GM19238 (cell line): ENCODE measurements at regions not wholly inside any gene's neighbourhood (a gene's known extent, or its start where the extent isn't known, plus 50 kb on each side); places are given as distances from the start of the nearest gene placed in this dataset.
"Not testable (repeated sequence)": the region's sequence is repeated elsewhere in the genome, so short reads cannot be mapped to it uniquely, and the experiment has no call there.

Source experiments
- DNase-seq: peaks from one replicate; pipeline ENCODE4 v3.0.0; 2011; ENCODE audit warnings: low spot score; ENCODE audit not compliant: insufficient read length

- no peak for DNase-seq
These were observed 734.6 kb upstream of the SLITRK1 start for GRCh38 chr13:84616864-84617263.

- no peak for DNase-seq
These were observed 727.4 kb upstream of the SLITRK1 start for GRCh38 chr13:84609716-84610115.

- no peak for DNase-seq
These were observed 725.2 kb upstream of the SLITRK1 start for GRCh38 chr13:84607261-84608013.

- no peak for DNase-seq
These were observed 724.3 kb upstream of the SLITRK1 start for GRCh38 chr13:84606616-84607015.

GRCh38 chr13:84605927-84606326 is 723.7 kb upstream of the SLITRK1 start:
- DNase-seq = no peak

- no peak for DNase-seq
These were observed 709.2 kb upstream of the SLITRK1 start for GRCh38 chr13:84591444-84591843.

GRCh38 chr13:84590663-84591062 is 708.4 kb upstream of the SLITRK1 start:
- no peak for DNase-seq

GRCh38 chr13:84588023-84588422 is 705.7 kb upstream of the SLITRK1 start:
- no peak for DNase-seq

- DNase-seq = not testable (repeated sequence)
These were observed 697.6 kb upstream of the SLITRK1 start for GRCh38 chr13:84579901-84580300.

GRCh38 chr13:84574851-84575250 is 692.6 kb upstream of the SLITRK1 start:
- no peak for DNase-seq

GRCh38 chr13:84571264-84571663 is 689.0 kb upstream of the SLITRK1 start:
- no peak for DNase-seq

- no peak for DNase-seq
These were observed 688.6 kb upstream of the SLITRK1 start for GRCh38 chr13:84570831-84571230.

GRCh38 chr13:84569366-84569765 is 687.1 kb upstream of the SLITRK1 start:
- no peak for DNase-seq

- no peak for DNase-seq
These were observed 685.6 kb upstream of the SLITRK1 start for GRCh38 chr13:84567848-84568247.

GRCh38 chr13:84566780-84567179 is 684.5 kb upstream of the SLITRK1 start:
- no peak for DNase-seq

- DNase-seq = no peak
These were observed 681.3 kb upstream of the SLITRK1 start for GRCh38 chr13:84563611-84564010.

GRCh38 chr13:84553227-84553626 is 671.0 kb upstream of the SLITRK1 start:
- DNase-seq = no peak

GRCh38 chr13:84543962-84544361 is 661.7 kb upstream of the SLITRK1 start:
- no peak for DNase-seq

- no peak for DNase-seq
These were observed 660.1 kb upstream of the SLITRK1 start for GRCh38 chr13:84542348-84542747.

GRCh38 chr13:84536906-84537305 is 654.6 kb upstream of the SLITRK1 start:
- no peak for DNase-seq

- DNase-seq = no peak
These were observed 646.3 kb upstream of the SLITRK1 start for GRCh38 chr13:84528408-84529070.

GRCh38 chr13:84525865-84526264 is 643.6 kb upstream of the SLITRK1 start:
- no peak for DNase-seq

- no peak for DNase-seq
These were observed 642.3 kb upstream of the SLITRK1 start for GRCh38 chr13:84524586-84524985.
